Fibroblast of villous mesenchyme (primary cell): ENCODE measurements at regions not wholly inside any gene's neighbourhood (a gene's known extent, or its start where the extent isn't known, plus 50 kb on each side); places are given as distances from the start of the nearest gene placed in this dataset.

Experiments used
- DNase-seq: peaks from one replicate; pipeline ENCODE4 v3.0.0-alpha.2; 2010; ENCODE audit warnings: low read depth
- H3K4me3 ChIP-seq: 2 replicates; pipeline ENCODE4 v1.5.1; 2011; ENCODE audit warnings: low read depth, mild to moderate bottlenecking, low read length
- TF ChIP-seq, protein P1 (sequence below): IDR thresholded peaks from 2 replicates; pipeline ENCODE4 v1.5.1; 2012; ENCODE audit warnings: low read depth, mild to moderate bottlenecking, low read length; ENCODE audit not compliant: insufficient read depth

DNA sequence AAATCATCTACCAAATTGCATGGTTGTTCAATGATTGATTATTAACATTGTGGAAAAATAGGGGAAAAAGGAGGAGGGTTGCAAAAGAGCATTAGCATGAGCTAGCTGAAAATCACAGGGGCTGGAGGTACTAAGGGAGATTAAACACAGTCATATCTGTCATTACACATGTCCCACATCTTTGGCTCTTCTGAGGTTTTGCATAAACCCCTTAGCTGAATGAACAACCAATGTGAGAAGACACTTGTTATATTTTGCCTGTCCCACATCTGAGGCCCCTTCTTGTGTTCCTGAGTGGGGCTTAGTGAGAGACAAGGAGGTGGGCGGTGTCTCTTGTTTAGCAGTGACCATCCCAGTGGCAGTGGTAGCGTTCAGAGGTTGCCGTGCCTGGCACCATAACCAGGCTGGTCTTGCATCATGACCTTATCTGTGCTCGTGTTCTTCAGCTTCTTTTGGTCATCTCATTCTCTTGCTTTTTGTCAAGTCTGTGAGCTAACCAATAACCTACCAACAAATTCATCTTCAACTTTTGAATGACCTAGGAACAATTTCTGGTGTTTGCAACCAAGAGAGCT lies 95.6 kb downstream of the MID1IP1 start:
- no peak for DNase-seq
- H3K4me3 ChIP-seq, result no peak overlapping the region
- TF ChIP-seq, protein P1, sequence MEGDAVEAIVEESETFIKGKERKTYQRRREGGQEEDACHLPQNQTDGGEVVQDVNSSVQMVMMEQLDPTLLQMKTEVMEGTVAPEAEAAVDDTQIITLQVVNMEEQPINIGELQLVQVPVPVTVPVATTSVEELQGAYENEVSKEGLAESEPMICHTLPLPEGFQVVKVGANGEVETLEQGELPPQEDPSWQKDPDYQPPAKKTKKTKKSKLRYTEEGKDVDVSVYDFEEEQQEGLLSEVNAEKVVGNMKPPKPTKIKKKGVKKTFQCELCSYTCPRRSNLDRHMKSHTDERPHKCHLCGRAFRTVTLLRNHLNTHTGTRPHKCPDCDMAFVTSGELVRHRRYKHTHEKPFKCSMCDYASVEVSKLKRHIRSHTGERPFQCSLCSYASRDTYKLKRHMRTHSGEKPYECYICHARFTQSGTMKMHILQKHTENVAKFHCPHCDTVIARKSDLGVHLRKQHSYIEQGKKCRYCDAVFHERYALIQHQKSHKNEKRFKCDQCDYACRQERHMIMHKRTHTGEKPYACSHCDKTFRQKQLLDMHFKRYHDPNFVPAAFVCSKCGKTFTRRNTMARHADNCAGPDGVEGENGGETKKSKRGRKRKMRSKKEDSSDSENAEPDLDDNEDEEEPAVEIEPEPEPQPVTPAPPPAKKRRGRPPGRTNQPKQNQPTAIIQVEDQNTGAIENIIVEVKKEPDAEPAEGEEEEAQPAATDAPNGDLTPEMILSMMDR, result no peak

DNA sequence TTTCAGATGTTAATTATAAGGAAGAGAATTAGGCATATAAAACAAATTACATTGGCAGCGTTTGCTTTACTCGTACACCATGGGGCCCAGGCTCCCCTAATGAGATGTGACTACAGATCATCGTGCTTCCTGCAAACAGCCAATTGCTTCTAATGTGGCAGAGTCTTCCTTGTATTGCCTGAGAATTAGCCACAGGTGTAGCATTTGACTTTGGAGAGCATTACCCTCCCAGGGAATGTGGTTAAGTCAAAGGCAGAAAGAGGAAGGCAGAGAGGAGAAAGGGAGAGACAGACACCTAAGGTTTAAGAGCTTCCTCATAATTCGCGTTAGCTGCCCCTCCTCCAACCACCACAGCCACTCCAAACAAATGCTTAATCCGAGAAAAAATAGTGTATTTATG lies 97.0 kb downstream of the MID1IP1 start:
- no peak overlapping the region for H3K4me3 ChIP-seq
- TF ChIP-seq, protein P1, result no peak
- no peak for DNase-seq

DNA sequence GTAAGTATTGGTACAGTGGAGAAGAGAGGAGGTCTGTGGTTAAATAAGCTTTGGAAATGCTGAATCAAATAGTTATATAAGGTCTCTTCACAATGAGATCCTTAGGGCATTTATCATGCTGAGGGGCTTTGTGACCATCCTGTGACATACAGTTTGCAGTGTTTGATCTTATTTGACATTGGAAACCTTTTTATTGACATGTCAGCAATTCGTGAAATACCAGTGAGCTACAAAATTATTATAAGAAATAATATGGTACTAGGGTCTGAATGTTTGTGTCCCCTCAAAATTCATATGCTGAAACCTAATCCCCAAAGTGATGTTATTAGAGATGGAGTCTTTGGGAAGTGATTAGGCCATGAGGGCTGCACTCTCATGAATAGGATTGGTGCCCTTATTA lies 98.4 kb downstream of the MID1IP1 start:
- TF ChIP-seq, protein P1, result no peak
- no peak for DNase-seq

DNA sequence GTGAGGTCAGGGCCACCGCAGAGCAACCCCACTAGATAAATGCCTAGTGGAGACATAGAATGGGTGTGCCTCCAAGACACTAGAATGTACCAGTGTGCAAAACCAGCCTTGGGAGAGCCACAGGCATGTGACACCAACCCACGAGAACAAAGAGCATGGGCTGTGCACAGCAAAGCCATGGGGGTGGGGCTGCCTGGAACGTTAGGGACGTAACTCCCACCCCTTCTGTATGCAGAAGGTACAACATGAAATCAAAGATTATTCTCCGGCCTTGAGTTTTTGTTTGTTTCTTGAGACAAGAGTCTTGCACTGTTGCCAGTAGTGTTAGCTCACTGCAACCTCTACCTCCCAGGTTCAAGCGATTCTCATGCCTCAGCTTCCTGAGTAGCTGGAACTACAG lies 99.5 kb downstream of the MID1IP1 start:
- TF ChIP-seq, protein P1, result no peak
- no peak for DNase-seq
- no peak overlapping the region for H3K4me3 ChIP-seq

More for the DNA sequence above, 98.4 kb downstream of the MID1IP1 start:
- H3K4me3 ChIP-seq, result no peak overlapping the region

DNA sequence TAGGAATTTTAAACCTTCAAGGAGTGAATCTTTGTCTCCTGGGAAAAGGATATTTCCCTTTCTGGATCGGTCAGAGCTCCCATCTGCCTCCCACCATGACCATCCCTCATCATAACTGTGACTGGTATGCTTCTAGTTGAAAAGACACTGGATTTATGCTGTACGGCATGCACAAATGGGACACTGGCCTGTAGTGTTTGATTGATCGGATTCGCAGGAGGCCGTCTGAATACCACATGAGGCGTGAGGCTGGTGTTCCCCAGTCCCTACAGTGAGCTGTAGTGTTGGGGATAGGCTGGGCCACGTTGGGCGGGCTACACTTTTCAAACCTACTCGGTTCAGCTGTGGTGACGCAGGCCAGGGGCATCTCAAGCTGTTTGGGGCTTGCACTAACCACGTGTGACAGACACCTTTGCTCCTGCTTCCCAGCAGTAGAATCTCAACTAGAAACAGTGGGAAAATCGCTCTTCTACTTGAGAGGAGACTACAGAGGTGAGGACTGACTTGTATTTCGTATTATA lies 101.8 kb downstream of the MID1IP1 start:
- TF ChIP-seq, protein P1, result no peak
- no peak overlapping the region for H3K4me3 ChIP-seq
- no peak for DNase-seq

DNA sequence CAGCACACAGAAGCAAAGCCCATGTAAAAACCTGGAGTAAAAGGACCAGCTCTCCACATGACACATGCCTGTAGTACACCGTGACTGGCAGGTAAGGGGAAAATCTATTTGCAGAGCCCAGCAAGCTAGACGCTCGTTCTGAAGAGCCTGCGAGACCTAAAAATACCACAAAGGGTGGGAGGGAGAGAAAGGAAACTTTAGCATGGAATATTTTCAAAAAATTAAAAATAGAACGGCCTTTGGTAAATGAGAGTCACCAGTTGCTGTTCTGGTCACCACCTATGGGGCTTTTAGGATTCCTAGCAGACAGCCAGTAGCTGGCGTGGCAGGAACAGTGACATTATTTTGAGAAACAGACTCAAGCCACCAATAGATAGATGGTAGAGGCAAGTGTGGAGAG lies 115.5 kb downstream of the MID1IP1 start:
- TF ChIP-seq, protein P1, result no peak
- H3K4me3 ChIP-seq, result no peak overlapping the region
- DNase-seq, result no peak

DNA sequence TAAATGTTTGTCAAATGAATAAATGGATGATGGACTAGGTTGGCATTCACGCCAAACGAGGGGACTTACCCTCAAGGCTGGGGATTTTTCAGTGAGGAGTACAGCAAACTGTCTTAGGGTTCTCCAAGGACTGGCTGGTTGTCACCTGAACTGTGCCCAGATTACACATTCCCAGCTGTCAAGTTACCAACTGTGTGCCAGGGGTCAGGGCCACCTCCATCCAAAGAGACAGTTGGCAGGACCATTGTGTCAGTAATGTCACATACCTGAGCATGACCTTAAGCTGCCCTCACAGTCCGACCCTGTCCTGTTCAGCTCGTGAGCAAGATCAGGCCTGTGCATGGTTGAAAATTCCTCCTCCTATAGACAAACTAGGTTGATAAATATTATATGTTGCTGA lies 116.7 kb downstream of the MID1IP1 start:
- no peak overlapping the region for H3K4me3 ChIP-seq
- no peak for DNase-seq
- TF ChIP-seq, protein P1, result no peak
